ENCODE measurements at regions not wholly inside any gene's neighbourhood (a gene's known extent, or its start where the extent isn't known, plus 50 kb on each side); places are given as distances from the start of the nearest gene placed in this dataset.

DNA sequence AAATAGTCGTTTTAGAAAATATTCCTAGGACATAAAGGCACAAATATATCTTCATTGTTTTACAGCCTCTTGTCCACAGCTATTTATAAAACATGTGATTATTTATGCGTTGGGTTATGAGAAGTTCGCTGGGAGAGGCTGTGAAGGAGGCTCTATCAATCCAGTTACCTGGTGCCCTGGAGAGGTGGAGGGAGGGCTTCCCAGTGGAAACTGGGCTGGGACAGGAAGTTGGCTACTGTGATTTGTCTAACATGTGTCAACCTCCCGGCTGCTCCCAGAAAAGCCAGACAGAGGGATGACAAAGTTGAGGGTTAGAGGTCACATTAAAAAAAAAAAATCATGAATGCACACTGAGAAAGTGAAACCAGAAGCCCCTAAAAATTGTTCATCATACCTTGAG lies 346.5 kb downstream of the ZNF536 start (continued):
- TF ChIP-seq TBP (IDR thresholded peaks at IDR 0.05; ENCODE audit: low read depth, low read length) (no peak), SUZ12 (IDR thresholded peaks at IDR 0.05; ENCODE audit: low read length) (no peak)
